ENCODE measurements at regions not wholly inside any gene's neighbourhood (a gene's known extent, or its start where the extent isn't known, plus 50 kb on each side); places are given as distances from the start of the nearest gene placed in this dataset.
"Not testable (repeated sequence)": the region's sequence is repeated elsewhere in the genome, so short reads cannot be mapped to it uniquely, and the experiment has no call there.

GRCh38 chr15:58357529-58358476 lies 74.0 kb upstream of the LIPC start:
- no peak for DNase-seq (ENCODE audit: low spot score)

DNA sequence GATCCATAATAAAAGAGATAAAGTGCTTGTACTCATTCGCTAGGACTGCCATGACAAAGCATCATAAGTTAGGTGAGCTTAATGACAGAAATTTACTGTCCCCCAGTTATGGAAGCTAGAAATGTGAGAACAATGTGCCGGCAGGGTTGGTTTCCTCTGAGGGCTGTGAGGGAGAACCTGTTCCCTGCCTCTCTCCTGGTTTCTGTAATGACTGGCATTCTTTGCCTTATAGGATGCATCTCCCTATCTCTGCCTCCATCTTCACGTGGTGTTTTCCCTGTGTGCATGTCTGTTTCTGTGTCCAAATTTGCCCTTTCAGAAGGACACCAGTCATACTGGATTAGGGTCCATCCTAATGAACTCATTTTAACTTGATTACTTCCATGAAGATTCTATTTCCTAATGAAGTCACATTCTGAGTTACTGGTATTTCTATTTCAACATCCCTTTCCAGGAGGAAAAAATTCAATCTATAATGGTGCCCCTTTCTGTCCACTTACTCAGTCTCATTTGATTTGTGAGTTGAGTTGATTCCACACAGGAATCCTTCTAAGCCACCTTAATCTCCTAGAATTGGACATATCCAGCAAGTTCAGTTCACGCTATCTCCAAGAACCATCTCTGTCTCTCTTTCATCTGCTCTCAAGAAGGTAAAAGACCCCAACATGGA lies 71.2 kb upstream of the LIPC start:
- DNase-seq (ENCODE audit: low spot score), result no peak

- peak; percentile 83 for DNase-seq (ENCODE audit: low spot score)
Measured at GRCh38 chr15:58361273-58361759, 70.5 kb upstream of the LIPC start.

GRCh38 chr15:58362262-58362922 lies 69.4 kb upstream of the LIPC start:
- DNase-seq (ENCODE audit: low spot score), result no peak

GRCh38 chr15:58363118-58363517 lies 68.7 kb upstream of the LIPC start:
- not testable (repeated sequence) for DNase-seq (ENCODE audit: low spot score)

- not testable (repeated sequence) for DNase-seq (ENCODE audit: low spot score)
Measured at GRCh38 chr15:58363673-58364072, 68.1 kb upstream of the LIPC start.

DNA sequence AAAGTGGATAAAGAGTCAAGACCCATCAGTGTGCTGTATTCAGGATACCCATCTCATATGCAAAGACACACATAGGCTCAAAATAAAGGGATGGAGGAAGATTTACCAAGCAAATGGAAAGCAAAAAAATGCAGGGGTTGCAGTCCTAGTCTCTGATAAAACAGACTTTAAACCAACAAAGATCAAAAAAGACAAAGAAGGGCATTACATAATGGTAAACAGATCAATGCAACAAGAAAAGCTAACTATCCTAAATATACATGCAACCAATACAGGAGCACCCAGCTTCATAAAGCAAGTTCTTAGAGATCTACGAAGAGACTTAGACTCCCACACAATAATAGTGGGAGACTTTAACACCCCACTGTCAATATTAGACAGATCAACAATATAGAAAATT lies 66.7 kb upstream of the LIPC start:
- DNase-seq (ENCODE audit: low spot score), result not testable (repeated sequence)

- DNase-seq (ENCODE audit: low spot score), result peak; percentile 57
Measured at GRCh38 chr15:58369261-58369701, 62.5 kb upstream of the LIPC start.

DNA sequence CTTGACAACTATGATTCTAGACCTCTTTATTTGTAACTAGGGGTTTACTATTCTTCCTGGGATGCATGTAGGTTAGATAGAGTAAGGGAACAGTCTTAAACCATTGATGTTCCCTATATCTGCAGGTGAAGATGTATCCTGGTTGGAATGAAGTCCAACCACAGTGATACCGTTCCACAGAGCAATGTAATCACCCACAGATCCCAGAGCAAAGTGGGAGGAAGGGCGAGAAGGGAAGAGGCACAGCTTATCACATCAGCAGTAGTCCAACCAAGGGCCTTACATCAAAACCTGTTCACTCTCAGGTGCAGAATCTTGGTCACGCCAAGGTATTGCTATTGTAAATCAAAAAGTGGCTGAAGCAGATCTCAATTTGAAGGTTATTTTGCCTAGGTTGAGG lies 61.8 kb upstream of the LIPC start:
- DNase-seq (ENCODE audit: low spot score), result no peak

DNA sequence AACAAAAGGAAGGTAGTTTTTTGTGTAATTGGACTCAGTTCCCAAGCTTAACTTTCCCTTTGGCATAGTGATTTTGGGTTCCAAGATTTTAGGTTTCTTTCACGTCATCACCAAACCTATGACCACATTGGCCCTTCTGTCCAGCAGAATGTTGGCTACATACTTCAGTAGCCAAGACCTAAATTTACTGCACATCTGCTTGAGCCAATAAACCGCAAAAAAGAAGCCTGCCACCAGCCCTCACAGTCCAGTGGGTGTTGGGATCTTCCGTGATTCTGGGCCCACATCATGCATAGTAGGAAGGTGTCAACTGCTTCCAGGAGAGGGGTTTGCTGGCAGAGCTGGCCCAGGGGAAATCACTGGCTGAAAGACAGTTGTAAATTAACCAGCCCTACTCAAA lies 57.6 kb upstream of the LIPC start:
- DNase-seq (ENCODE audit: low spot score), result no peak

DNA sequence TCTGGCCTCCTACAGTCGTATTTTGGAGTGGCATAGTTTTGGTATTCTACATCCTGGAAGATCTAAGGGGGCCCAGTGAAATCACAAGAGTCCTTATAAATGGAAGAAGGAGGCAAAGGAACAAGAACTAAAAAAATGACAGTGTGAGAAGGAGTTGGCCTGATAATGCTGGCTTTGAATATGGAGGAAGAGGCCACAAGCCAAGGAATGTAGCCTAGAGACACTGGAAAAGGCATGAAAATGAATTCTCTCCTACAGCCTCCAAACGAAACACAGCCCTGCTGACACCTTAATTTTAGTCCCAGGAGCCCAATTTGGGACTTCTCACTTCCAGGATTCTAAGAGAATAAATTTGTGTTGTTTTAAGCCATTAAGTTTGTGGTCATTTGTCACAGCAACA lies 54.6 kb upstream of the LIPC start:
- DNase-seq (ENCODE audit: low spot score), result no peak

DNA sequence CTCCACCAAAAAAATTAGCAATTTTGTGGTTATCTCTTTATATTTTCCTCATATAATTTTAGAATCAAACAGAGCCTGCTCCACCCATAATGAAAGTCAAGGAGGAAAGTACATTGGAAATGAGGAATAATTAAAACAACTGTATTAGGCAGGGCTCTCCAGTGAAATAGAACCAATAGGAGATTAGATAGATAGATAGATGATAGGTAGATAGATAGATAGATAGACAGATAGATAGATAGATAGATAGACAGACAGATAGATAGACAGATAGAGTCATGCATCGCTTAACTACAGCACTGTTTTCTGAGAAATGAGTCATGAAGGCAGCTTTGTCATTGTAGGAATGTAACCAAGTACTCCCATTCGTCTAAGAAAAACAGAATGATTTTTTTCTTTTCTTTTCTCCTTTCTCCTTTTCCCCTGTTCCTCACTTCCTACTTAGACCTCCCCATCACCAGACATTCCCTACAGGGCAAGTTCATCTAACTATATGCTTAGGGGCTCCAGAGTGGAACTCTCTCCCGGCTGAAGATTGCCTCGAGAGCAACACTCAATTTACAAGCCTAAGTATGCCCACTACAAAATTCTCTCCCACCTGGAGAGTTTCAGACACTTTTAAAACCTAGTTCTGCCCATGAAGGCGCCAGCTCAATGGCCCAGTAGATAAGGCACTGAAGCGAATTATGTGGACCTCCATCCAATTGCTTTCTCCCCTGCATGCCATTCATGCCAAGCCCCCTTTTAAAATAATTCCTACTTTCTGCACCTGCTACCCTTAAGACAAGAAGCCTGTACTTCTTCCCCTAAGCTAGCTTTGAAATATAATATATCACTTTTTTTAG lies 53.3 kb upstream of the LIPC start:
- no peak for DNase-seq (ENCODE audit: low spot score)

- DNase-seq (ENCODE audit: low spot score), result not testable (repeated sequence)
Measured at GRCh38 chr15:58379454-58379853, 52.3 kb upstream of the LIPC start.

GRCh38 chr15:58380280-58380945 lies 51.4 kb upstream of the LIPC start:
- DNase-seq (ENCODE audit: low spot score), result no peak

DNA sequence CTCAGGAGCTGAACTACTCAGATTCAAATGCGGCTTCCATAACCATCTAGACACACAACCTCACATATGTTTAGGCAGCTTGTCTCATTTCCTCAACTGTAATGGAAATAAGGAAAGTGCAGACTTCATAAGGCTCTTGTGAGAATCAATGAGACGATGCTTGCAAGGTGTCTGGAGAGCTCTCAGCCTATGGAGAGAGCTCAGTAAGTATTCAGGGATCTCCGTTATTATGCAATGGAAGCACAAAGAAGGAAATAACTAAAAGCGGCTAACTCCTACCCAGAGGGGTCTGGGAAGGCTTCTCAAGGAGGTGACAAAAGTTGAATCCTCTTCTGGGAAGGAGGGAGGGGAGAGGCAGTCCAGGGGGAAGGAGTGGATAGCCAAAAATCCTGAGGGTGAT lies 50.1 kb upstream of the LIPC start:
- no peak for DNase-seq (ENCODE audit: low spot score)
